T-helper 17 cell (primary cell): ENCODE measurements at regions not wholly inside any gene's neighbourhood (a gene's known extent, or its start where the extent isn't known, plus 50 kb on each side); places are given as distances from the start of the nearest gene placed in this dataset.

Source experiments
- ATAC-seq: fragments of 150-1000 bp; cut with Tn5 transposase; 2 replicates; pipeline ENCODE4 v1.10.0; 2021; ENCODE audit warnings: mild to moderate bottlenecking, moderate library complexity
- DNase-seq, 3 donors: peaks; one replicate each; pipeline versions ENCODE4 v3.0.0 to v3.0.0-alpha.2; 2020 to 2021
- H3K9me3 ChIP-seq: one replicate; pipeline ENCODE4 v1.7.0; 2013; ENCODE audit warnings: low read length, mild to moderate bottlenecking; ENCODE audit not compliant: control insufficient read depth, poor library complexity, severe bottlenecking
- H3K27ac Mint-ChIP-seq: one replicate; pipeline ENCODE4 v1.8.0; 2022; ENCODE audit warnings: mild to moderate bottlenecking, moderate library complexity, mixed read lengths
- H3K27me3 Mint-ChIP-seq: one replicate; pipeline ENCODE4 v1.8.0; 2022; ENCODE audit warnings: mixed read lengths
- H3K36me3 Mint-ChIP-seq: one replicate; pipeline ENCODE4 v1.8.0; 2022; ENCODE audit warnings: low read depth, mixed read lengths
- H3K4me1 Mint-ChIP-seq: one replicate; pipeline ENCODE4 v1.8.0; 2022; ENCODE audit warnings: mild to moderate bottlenecking, mixed read lengths
- H3K4me3 Mint-ChIP-seq: one replicate; pipeline ENCODE4 v1.8.0; 2022; ENCODE audit warnings: mild to moderate bottlenecking, moderate library complexity, mixed read lengths

DNA sequence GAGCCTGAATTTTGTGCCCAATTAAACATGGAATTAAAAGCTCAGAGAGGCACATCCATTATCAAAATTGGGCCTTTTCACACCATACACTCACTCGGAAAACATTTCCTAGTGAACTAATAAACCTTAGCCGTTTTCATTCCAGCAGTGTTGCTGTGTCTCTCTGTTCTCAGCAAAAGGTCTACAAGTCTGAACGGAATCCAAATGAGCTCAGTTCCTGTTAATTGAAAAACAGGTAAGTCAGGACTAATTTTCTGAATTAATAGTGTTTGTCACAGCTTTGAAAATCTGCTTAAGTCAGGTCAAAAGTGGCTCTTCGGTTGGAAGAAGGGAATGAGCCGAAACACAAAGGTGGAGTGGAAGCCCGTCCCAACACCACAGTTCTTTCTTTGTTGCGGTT is 163.3 kb upstream of the RALGAPA2 start:
- H3K27ac Mint-ChIP-seq, result no peak overlapping the region
- no peak overlapping the region for H3K4me3 Mint-ChIP-seq
- DNase-seq, result no peak
- H3K27me3 Mint-ChIP-seq, result peaks cover 51% of the 10 kb centered on the region
- no peak for ATAC-seq
- no peaks in the 10 kb centered on the region for H3K36me3 Mint-ChIP-seq
- no peaks in the 10 kb centered on the region for H3K4me1 Mint-ChIP-seq
- no peaks in the 10 kb centered on the region for H3K9me3 ChIP-seq

DNA sequence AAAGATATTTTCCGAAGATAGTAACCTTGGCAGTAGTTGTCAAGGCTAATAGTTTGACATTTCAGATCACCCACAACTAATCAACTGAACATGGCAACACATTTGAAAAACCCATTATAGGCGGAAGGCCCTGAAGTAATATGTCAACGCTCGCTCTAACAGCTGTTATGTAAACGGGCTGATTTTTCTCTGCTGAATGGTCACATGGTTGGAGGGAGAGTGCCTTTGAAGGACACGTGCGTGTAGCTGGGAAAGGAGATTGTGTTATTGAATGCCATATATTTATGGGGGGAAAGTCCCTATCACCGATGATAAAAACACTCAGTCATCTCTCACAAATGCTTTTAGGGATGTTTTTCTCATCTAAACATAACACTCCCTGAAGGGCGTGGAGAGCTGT is 160.0 kb upstream of the RALGAPA2 start:
- H3K36me3 Mint-ChIP-seq, result no peaks in the 10 kb centered on the region
- peaks cover 75% of the 10 kb centered on the region for H3K27me3 Mint-ChIP-seq
- no peaks in the 10 kb centered on the region for H3K9me3 ChIP-seq
- no peaks in the 10 kb centered on the region for H3K4me1 Mint-ChIP-seq
- no peak overlapping the region for H3K27ac Mint-ChIP-seq
- DNase-seq (no peak), ATAC-seq (no peak)
- H3K4me3 Mint-ChIP-seq, result no peak overlapping the region

DNA sequence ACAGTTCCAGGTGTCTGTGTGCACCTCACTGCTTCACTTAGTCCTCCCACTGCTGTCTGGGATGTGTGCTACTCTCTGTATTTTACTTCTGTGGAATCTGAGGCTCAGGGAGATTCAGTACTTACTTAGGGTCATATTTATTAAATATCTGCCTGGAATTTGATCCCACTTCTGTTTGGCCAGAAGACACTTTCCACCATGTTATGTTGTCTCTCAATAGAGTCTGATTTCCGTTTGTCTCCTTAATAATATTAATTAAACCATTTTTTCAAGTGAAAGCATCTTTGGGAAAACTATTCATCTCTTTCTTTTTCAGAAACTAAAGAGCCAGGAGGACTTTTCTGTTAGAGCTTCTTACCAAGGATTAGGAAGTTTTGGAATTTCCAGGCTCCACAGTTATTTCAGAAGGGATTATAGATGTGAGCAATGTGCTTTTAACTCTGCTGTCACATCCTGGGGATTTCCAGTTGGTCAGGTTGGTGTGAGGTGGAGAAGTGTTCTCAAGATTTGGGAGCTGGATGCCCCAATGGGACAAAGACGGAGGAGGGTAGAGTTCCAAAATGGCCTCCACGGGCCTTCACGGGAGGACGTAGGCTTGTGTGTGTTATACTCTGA is 156.8 kb upstream of the RALGAPA2 start:
- DNase-seq (no peak), ATAC-seq (no peak)
- Mint-ChIP-seq H3K36me3 (peaks cover under 1% of the 10 kb centered on the region), H3K4me3 (no peak overlapping the region), H3K27ac (no peak overlapping the region), H3K27me3 (peaks cover 57% of the 10 kb centered on the region), H3K4me1 (no peaks in the 10 kb centered on the region)
- H3K9me3 ChIP-seq, result no peaks in the 10 kb centered on the region

DNA sequence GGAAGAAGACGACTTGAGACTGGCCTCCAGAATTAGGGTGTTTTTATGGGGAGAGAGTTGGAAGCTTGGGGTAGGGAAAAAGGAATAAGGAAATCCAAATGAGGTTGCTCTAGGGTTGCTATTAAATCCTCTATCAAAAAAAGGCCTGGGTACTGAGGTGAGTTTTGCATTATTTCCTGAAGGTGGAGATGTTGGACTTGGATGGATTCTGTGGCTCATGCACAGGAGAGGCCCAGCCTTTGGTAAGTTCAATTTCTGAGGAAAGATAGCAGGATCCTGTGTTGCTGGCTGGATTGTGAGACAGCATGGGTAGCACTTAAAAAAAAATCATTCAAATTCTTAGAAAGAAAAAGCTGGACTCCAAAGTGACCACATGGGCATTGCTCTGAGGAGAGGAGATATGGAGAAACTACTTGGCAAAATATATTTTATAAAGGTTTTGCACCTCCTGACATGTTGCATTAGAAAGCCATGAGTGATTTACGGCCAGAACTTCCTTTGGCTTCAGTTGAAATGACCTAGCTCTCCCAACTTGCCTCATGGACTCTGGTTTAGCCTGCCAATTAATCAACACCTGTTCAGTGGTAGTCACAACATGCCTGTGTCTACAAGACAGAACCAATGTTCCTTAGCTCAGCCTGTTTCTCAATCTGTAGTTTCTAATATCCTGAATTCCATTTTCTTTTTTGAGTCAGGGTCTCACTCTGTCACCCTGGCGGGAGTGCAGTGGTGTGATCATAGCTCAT is 152.1 kb upstream of the RALGAPA2 start:
- Mint-ChIP-seq H3K36me3 (peaks cover 2% of the 10 kb centered on the region), H3K4me3 (no peak overlapping the region), H3K27ac (no peak overlapping the region), H3K27me3 (peaks cover 37% of the 10 kb centered on the region), H3K4me1 (no peaks in the 10 kb centered on the region)
- DNase-seq, result no peak
- ATAC-seq, result no peak
- H3K9me3 ChIP-seq, result no peaks in the 10 kb centered on the region

DNA sequence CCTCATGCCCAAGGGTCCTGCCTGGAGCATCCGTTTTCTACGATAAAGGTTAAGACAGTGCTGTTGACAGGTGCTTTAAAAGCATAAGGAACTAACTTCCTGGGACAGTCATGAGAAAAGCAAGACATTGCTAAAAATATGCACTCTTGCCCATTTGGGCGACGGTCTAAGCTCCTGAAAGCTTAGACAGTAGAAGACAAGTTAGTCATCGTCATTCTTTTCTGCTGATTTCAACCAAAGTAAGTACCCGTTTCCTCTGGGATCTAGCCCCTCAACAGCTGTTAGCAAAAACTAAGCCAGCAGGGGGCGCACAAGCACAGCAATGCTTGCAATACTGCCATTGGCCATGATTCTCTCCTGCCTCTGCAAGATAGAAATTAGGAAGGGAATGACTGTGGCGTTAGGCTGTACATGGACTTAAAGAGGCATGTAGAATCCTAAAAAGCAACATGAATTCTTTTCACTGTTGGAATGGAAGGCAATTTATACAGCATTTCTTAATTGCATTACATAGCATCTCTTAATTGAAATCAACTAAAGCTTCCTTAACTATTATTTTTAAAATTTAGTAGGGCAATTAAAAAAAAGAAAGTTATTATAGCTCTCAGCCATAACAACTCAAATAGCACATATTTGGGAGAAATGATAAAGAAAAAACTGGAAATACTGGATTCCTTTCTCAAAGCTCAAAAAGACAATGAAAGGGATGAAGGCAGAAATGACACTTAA is 147.8 kb upstream of the RALGAPA2 start:
- no peak overlapping the region for H3K27ac Mint-ChIP-seq
- ATAC-seq (peak; percentile 69), DNase-seq (peak; percentile 54 to 81 (median 63))
- no peaks in the 10 kb centered on the region for H3K4me1 Mint-ChIP-seq
- no peak overlapping the region for H3K4me3 Mint-ChIP-seq
- H3K36me3 Mint-ChIP-seq, result peaks cover 2% of the 10 kb centered on the region
- H3K27me3 Mint-ChIP-seq, result peaks cover 45% of the 10 kb centered on the region
- H3K9me3 ChIP-seq, result no peaks in the 10 kb centered on the region

DNA sequence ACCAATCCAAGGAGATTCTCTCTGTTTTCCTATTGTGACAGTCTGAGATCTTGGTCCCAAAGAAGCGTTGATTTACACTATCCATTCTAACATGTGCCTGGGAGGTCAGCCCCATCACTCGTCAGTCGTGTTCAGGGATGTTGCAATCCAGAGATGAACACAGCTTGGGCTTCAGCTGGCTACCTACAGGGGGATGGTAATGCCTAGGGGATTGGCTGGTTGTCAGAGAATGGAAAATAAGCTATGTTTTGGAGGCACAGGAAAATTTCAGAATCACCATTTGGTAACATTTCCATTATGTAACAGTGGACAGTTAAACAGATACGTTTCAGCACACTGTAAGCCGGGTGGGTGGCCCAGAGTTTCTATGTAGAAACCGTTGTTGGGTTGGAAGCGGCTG is 147.1 kb upstream of the RALGAPA2 start:
- ATAC-seq (no peak), DNase-seq (no peak)
- Mint-ChIP-seq H3K4me1 (no peaks in the 10 kb centered on the region), H3K4me3 (no peak overlapping the region), H3K27me3 (peaks cover 48% of the 10 kb centered on the region), H3K36me3 (peaks cover 3% of the 10 kb centered on the region), H3K27ac (no peak overlapping the region)
- no peaks in the 10 kb centered on the region for H3K9me3 ChIP-seq

DNA sequence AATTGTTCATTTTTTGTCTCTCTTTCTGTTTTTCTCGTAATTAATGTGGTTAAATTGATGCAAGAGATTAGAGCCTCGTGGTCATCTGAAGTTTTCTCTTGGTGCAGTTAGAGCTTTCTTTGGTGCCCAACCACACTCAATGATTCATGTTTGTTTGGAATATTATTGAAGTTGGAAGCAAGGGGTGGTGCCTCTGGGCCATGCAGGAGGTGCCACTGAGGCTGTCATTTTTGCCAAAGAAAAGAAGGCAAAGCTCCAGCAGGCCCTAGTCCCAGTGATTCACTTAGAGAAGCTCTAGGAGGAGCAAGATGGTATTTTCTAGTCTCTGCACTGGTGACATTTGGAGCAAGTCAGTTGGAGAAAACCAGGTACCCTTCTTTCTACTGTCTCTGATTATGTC is 144.5 kb upstream of the RALGAPA2 start:
- DNase-seq, result no peak
- ATAC-seq, result no peak
- no peak overlapping the region for H3K4me3 Mint-ChIP-seq
- peaks cover 5% of the 10 kb centered on the region for H3K36me3 Mint-ChIP-seq
- H3K9me3 ChIP-seq, result no peaks in the 10 kb centered on the region
- no peaks in the 10 kb centered on the region for H3K4me1 Mint-ChIP-seq
- H3K27ac Mint-ChIP-seq, result no peak overlapping the region
- peaks cover 42% of the 10 kb centered on the region for H3K27me3 Mint-ChIP-seq

DNA sequence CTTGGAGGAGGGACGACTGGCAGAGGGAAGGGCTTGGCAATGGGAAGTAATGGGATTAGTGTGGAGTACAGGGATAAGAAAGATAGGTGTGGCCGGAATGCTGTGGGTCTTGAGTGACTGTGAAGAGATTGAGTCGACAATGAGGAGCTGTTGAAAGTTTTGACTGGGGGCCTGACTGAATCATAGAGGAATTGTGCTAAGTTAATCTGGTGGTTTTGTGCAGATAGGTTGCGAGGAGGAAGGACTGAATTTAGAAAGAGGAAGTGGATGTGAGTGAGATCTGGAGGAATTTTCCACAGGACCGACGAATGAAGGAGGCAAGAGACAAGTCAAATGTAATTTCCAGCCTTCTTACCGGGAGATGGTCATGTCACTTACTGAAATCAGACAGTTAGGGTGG is 143.9 kb upstream of the RALGAPA2 start:
- peaks cover 5% of the 10 kb centered on the region for H3K36me3 Mint-ChIP-seq
- no peak for DNase-seq
- H3K9me3 ChIP-seq, result no peaks in the 10 kb centered on the region
- H3K4me3 Mint-ChIP-seq, result no peak overlapping the region
- no peak overlapping the region for H3K27ac Mint-ChIP-seq
- no peaks in the 10 kb centered on the region for H3K4me1 Mint-ChIP-seq
- H3K27me3 Mint-ChIP-seq, result peaks cover 42% of the 10 kb centered on the region
- no peak for ATAC-seq

DNA sequence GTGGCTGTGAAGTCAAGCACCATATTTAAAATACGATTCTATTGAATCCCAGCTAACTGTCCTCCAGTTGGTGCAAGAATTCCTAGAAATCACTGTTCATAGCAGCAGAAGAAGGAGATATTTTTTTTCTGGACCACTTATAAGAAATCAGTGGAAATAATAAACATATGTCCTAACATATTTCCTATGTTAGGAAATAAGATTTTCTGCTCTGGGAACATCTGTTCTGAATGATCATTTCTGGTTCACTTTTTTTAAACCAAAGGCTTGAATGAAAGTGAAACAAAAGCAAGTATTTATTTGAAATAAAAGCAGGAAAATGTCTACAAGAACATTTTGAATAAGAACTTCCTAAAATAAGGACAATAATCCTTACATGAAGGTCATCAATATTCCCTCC is 138.9 kb upstream of the RALGAPA2 start:
- Mint-ChIP-seq H3K4me1 (peaks cover 5% of the 10 kb centered on the region), H3K36me3 (peaks cover 8% of the 10 kb centered on the region), H3K4me3 (no peak overlapping the region), H3K27ac (no peak overlapping the region), H3K27me3 (peaks cover 35% of the 10 kb centered on the region)
- H3K9me3 ChIP-seq, result no peaks in the 10 kb centered on the region
- DNase-seq (no peak), ATAC-seq (no peak)

DNA sequence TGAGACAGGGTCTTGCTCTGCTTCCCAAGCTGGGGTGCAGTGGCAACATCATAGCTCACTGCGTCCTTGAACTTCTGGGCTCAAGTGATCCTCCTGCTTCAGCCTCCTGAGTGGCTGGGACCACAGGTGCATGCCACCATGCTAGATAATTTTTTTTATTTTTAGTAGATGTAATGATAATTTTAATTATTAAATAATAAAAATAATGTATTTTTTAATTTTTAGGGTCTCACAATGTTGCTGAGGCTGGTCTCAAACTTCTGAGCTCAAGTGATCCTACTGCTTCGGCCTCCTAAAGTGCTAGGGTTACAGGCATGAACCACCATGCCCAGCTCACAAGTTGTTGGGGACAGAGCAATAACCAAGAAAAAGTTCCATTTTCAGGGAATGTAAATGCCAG is 138.0 kb upstream of the RALGAPA2 start:
- ATAC-seq, result no peak
- Mint-ChIP-seq H3K27ac (no peak overlapping the region), H3K4me3 (no peak overlapping the region), H3K36me3 (peaks cover 8% of the 10 kb centered on the region), H3K4me1 (peaks cover 7% of the 10 kb centered on the region), H3K27me3 (peaks cover 35% of the 10 kb centered on the region)
- no peaks in the 10 kb centered on the region for H3K9me3 ChIP-seq
- DNase-seq, result no peak

DNA sequence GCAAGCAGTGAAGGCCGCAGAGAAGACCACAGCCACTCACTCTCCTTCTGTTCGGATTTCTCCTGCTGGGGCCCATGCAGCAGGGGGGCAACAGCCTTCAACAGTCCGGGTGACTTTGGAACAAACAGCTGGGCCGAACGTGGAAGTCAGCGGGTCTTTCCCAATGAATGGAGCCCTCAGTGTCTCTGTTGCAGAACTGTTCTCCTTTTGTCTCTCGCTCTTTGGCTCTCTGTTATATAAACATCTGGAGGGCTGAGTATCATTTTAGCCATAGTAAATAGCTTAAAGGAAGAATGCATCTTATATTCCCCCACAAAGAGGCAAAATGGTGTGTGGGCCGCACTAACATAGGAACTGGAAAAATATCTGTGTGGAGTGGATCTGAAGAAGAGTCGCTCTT is 136.7 kb upstream of the RALGAPA2 start:
- no peak overlapping the region for H3K27ac Mint-ChIP-seq
- DNase-seq, result no peak
- peaks cover 38% of the 10 kb centered on the region for H3K27me3 Mint-ChIP-seq
- H3K4me3 Mint-ChIP-seq, result no peak overlapping the region
- no peak for ATAC-seq
- no peaks in the 10 kb centered on the region for H3K9me3 ChIP-seq
- peaks cover 6% of the 10 kb centered on the region for H3K36me3 Mint-ChIP-seq
- peaks cover 7% of the 10 kb centered on the region for H3K4me1 Mint-ChIP-seq

DNA sequence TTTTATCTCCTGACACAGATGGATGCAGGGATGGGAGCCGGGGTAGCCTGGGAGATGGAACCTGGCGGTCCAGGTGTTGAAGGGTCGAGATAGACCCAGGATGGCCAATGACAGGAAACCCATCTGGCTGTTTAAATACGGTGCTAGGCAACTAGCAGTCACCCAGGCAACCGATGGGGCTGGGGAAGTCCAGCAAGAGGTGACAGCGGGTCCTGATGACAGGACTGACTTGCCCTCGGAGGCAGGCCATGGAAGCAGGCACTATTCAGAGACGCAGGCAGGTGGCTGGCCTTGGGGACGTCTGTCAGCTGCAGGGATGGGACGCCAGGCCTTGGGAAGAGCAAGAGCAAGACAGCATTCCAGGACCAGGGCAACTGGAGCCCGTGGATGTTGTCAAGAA is 135.4 kb upstream of the RALGAPA2 start:
- Mint-ChIP-seq H3K36me3 (peaks cover 3% of the 10 kb centered on the region), H3K4me1 (peaks cover 7% of the 10 kb centered on the region), H3K4me3 (no peak overlapping the region), H3K27me3 (peaks cover 31% of the 10 kb centered on the region), H3K27ac (no peak overlapping the region)
- DNase-seq (no peak), ATAC-seq (no peak)
- no peaks in the 10 kb centered on the region for H3K9me3 ChIP-seq

DNA sequence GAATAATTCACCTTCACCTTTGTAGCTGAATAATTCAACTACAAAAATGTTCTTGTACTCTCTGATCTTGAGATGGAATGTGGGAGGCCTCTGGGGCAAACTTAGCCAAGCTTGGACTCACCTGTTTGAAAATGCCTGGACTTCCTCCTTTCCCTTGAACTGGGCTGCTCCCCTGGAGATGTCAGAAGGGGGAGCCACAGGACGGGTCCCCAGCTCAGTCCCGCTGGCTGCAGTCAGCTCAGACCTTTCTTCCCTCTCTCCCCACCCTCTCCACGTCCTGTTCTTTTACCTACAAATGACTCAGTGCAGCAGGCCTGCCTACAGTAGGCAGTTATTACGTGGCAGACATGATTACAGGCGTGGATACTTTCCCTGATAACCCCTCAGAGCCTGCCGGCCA is 131.5 kb upstream of the RALGAPA2 start:
- peaks cover 3% of the 10 kb centered on the region for H3K36me3 Mint-ChIP-seq
- H3K9me3 ChIP-seq, result no peaks in the 10 kb centered on the region
- no peak for ATAC-seq

More for the DNA sequence above, 131.5 kb upstream of the RALGAPA2 start:
- Mint-ChIP-seq H3K27me3 (peaks cover 51% of the 10 kb centered on the region), H3K27ac (no peak overlapping the region), H3K4me1 (peaks cover 7% of the 10 kb centered on the region), H3K4me3 (no peak overlapping the region)
- DNase-seq, result no peak
